GM23338 (cell line): ENCODE measurements at regions not wholly inside any gene's neighbourhood (a gene's known extent, or its start where the extent isn't known, plus 50 kb on each side); places are given as distances from the start of the nearest gene placed in this dataset.
A peak's percentile ranks its signal among the peaks of the same experiment; 100 is the strongest.

Experiments
- ATAC-seq: fragments of 200-7000 bp; cut with Tn5 transposase; 3 replicates; pipeline ENCODE4 v1.9.1; 2020
- DNase-seq: peaks from one replicate; pipeline ENCODE4 v3.0.0-alpha.2; 2015; ENCODE audit warnings: low spot score
- H2AFZ ChIP-seq: fragments of 200-600 bp; sonication (generic); 2 replicates; pipeline ENCODE4 v1.8.0; 2016; ENCODE audit warnings: antibody characterized with exemption, mild to moderate bottlenecking, moderate library complexity
- H3F3A ChIP-seq: fragments of 200-600 bp; sonication (generic); replicated peaks from 2 replicates; pipeline ENCODE4 v1.8.0; 2017; ENCODE audit warnings: antibody characterized with exemption, mixed run types, low read depth
- H3K27ac ChIP-seq: fragments of 200-600 bp; sonication (generic); 2 replicates; pipeline ENCODE4 v1.6.1; 2016; ENCODE audit warnings: low read depth
- H3K27me3 ChIP-seq: fragments of 200-600 bp; sonication (generic); 2 replicates; pipeline ENCODE4 v1.8.0; 2016; ENCODE audit warnings: mild to moderate bottlenecking, mixed run types, moderate library complexity; ENCODE audit not compliant: insufficient read depth
- H3K36me3 ChIP-seq: fragments of 200-600 bp; sonication (generic); 2 replicates; pipeline ENCODE4 v1.8.0; 2016; ENCODE audit warnings: mild to moderate bottlenecking; ENCODE audit not compliant: insufficient read depth
- H3K4me1 ChIP-seq: fragments of 200-600 bp; sonication (generic); 2 replicates; pipeline ENCODE4 v1.8.0; 2016; ENCODE audit warnings: mild to moderate bottlenecking, moderate library complexity; ENCODE audit not compliant: insufficient read depth
- H3K4me2 ChIP-seq: fragments of 200-600 bp; sonication (generic); 2 replicates; pipeline ENCODE4 v1.7.1; 2017; ENCODE audit warnings: mixed run types
- H3K4me3 ChIP-seq: fragments of 200-600 bp; sonication (generic); 2 replicates; pipeline ENCODE4 v1.6.1; 2016; ENCODE audit warnings: mixed run types
- H3K79me2 ChIP-seq: fragments of 200-600 bp; sonication (generic); replicated peaks from 2 replicates; pipeline ENCODE4 v1.8.0; 2017; ENCODE audit warnings: mild to moderate bottlenecking; ENCODE audit not compliant: insufficient read depth
- H3K9me2 ChIP-seq: fragments of 200-600 bp; sonication (generic); 2 replicates; pipeline ENCODE4 v1.8.0; 2017; ENCODE audit not compliant: insufficient read depth
- H4K20me1 ChIP-seq: fragments of 200-600 bp; sonication (generic); replicated peaks from 2 replicates; pipeline ENCODE4 v1.8.0; 2017; ENCODE audit warnings: mild to moderate bottlenecking; ENCODE audit not compliant: insufficient read depth
- H3K27ac Mint-ChIP-seq: 2 replicates; pipeline ENCODE4 v1.8.0; 2020; ENCODE audit warnings: inconsistent platforms, mild to moderate bottlenecking, moderate library complexity, mixed read lengths
- H3K27me3 Mint-ChIP-seq: 3 replicates; pipeline ENCODE4 v1.8.0; 2022; ENCODE audit warnings: low read depth, mild to moderate bottlenecking, moderate library complexity, mixed read lengths, inconsistent platforms; ENCODE audit not compliant: insufficient read depth, poor library complexity
- H3K36me3 Mint-ChIP-seq: 3 replicates; pipeline ENCODE4 v1.8.0; 2021; ENCODE audit warnings: low read depth, mild to moderate bottlenecking, inconsistent platforms, moderate library complexity, mixed read lengths
- H3K4me1 Mint-ChIP-seq: 3 replicates; pipeline ENCODE4 v1.8.0; 2020; ENCODE audit warnings: mild to moderate bottlenecking, inconsistent platforms, mixed read lengths
- H3K4me3 Mint-ChIP-seq: 3 replicates; pipeline ENCODE4 v1.8.0; 2021; ENCODE audit warnings: moderate library complexity, mild to moderate bottlenecking, inconsistent platforms, mixed read lengths
- H3K9me3 Mint-ChIP-seq: 3 replicates; pipeline ENCODE4 v1.8.0; 2020; ENCODE audit warnings: moderate library complexity, mild to moderate bottlenecking, inconsistent platforms, mixed read lengths
- CREB1 ChIP-seq: fragments of 250-450 bp; sonication (Bioruptor Pico); IDR thresholded peaks from 2 replicates; pipeline ENCODE4 v1.5.0; 2020; ENCODE audit warnings: low read depth, mild to moderate bottlenecking, moderate library complexity
- ETS1 ChIP-seq: IDR thresholded peaks from 2 replicates; pipeline ENCODE4 v1.6.1; 2016; ENCODE audit warnings: antibody characterized with exemption
- EZH2 ChIP-seq: fragments of 200-600 bp; sonication (generic); IDR thresholded peaks from one replicate; pipeline ENCODE4 v1.8.0; 2017; ENCODE audit warnings: antibody characterized with exemption, mild to moderate bottlenecking, low read depth; ENCODE audit not compliant: unreplicated experiment
- JUNB ChIP-seq: IDR thresholded peaks from one replicate; pipeline ENCODE4 v1.6.1; 2016; ENCODE audit warnings: antibody characterized with exemption; ENCODE audit not compliant: unreplicated experiment
- NANOG ChIP-seq: IDR thresholded peaks from 2 replicates; pipeline ENCODE4 v1.6.1; 2016; ENCODE audit warnings: antibody characterized with exemption, borderline replicate concordance
- REST ChIP-seq: IDR thresholded peaks from one replicate; pipeline ENCODE4 v1.6.1; 2018; ENCODE audit warnings: antibody characterized with exemption; ENCODE audit not compliant: unreplicated experiment
- STAT1 ChIP-seq: IDR thresholded peaks from one replicate; pipeline ENCODE4 v1.6.1; 2016; ENCODE audit warnings: antibody characterized with exemption; ENCODE audit not compliant: unreplicated experiment
- ZNF114 ChIP-seq: fragments of 250-450 bp; sonication (Bioruptor Pico); IDR thresholded peaks from 2 replicates; pipeline ENCODE4 v1.5.0; 2020; ENCODE audit warnings: mild to moderate bottlenecking, moderate library complexity
- ZNF331 ChIP-seq: fragments of 250-450 bp; sonication (Bioruptor Pico); IDR thresholded peaks from 2 replicates; pipeline ENCODE4 v1.5.0; 2020; ENCODE audit warnings: low read depth, mild to moderate bottlenecking, moderate library complexity
- ZNF462 ChIP-seq: fragments of 250-450 bp; sonication (Bioruptor Pico); IDR thresholded peaks from 2 replicates; pipeline ENCODE4 v1.5.0; 2020; ENCODE audit warnings: mild to moderate bottlenecking, moderate library complexity

- Histone ChIP-seq H3K4me1 (no peaks in the 10 kb centered on the region), H3K9me2 (peaks cover 7% of the 10 kb centered on the region; the same call in 1 of the 2 replicates), H4K20me1 (no peaks in the 10 kb centered on the region), H2AFZ (peak overlapping the region; percentile 43; the same call in 1 of the 2 replicates), H3K36me3 (no peaks in the 10 kb centered on the region), H3K4me2 (no peak overlapping the region), H3K27ac (no peak overlapping the region), H3F3A (no peaks in the 10 kb centered on the region), H3K27me3 (no peaks in the 10 kb centered on the region), H3K4me3 (no peak overlapping the region), H3K79me2 (no peaks in the 10 kb centered on the region)
- Mint-ChIP-seq H3K9me3 (peaks cover 23% of the 10 kb centered on the region), H3K4me1 (peaks cover 5% of the 10 kb centered on the region; the same call in 2 of the 3 replicates), H3K4me3 (no peak overlapping the region), H3K36me3 (no peaks in the 10 kb centered on the region), H3K27ac (no peak overlapping the region), H3K27me3 (peaks cover 3% of the 10 kb centered on the region)
- TF ChIP-seq STAT1 (no peak), EZH2 (no peak), ETS1 (no peak), REST (no peak), ZNF462 (no peak), JUNB (no peak), ZNF331 (CRISPR knock-in tag) (no peak), NANOG (no peak), ZNF114 (no peak), CREB1 (CRISPR knock-in tag) (no peak)
- DNase-seq (no peak), ATAC-seq (no peak)
Observed at GRCh38 chr2:6757215-6757614, 108.5 kb downstream of the CMPK2 start.
